GM12878 (cell line): ENCODE measurements at regions not wholly inside any gene's neighbourhood (a gene's known extent, or its start where the extent isn't known, plus 50 kb on each side); places are given as distances from the start of the nearest gene placed in this dataset.

Experiments
- ATF2 ChIP-seq: IDR thresholded peaks from 2 replicates; pipeline ENCODE4 v1.6.1; 2012; ENCODE audit warnings: low read length, inconsistent platforms
- ATF7 ChIP-seq: fragments of 450-650 bp; IDR thresholded peaks from 2 replicates; pipeline ENCODE4 v1.6.1; 2016; ENCODE audit warnings: low read depth, mild to moderate bottlenecking
- BCL11A ChIP-seq: IDR thresholded peaks from 2 replicates; pipeline ENCODE4 v1.6.1; 2011; ENCODE audit warnings: low read depth, low read length
- BHLHE40 ChIP-seq, 2 experiments: fragments of 450-650 bp in 1 of 2; IDR thresholded peaks; 2 replicates each; pipeline ENCODE4 v1.6.1; 2011 to 2017; ENCODE audit warnings: low read depth in 2 of 2, borderline replicate concordance in 1 of 2, improper control_type of control experiment in 1 of 2, low read length in 1 of 2, mild to moderate bottlenecking in 1 of 2
- CBFB ChIP-seq: IDR thresholded peaks from 2 replicates; pipeline ENCODE4 v1.6.1; 2016; ENCODE audit warnings: antibody characterized with exemption, low read depth
- CBX5 ChIP-seq: sonication (generic); IDR thresholded peaks from 2 replicates; pipeline ENCODE4 v1.6.1; 2016; ENCODE audit warnings: low read depth, moderate library complexity, mild to moderate bottlenecking, inconsistent platforms
- CHD2 ChIP-seq: IDR thresholded peaks from 2 replicates; pipeline ENCODE4 v1.6.1; 2011; ENCODE audit warnings: low read depth, low read length, improper control_type of control experiment, borderline replicate concordance
- CREM ChIP-seq: IDR thresholded peaks from 2 replicates; pipeline ENCODE4 v1.6.1; 2014; ENCODE audit warnings: antibody characterized with exemption, low read depth
- EED ChIP-seq: sonication (generic); IDR thresholded peaks from 2 replicates; pipeline ENCODE4 v1.6.1; 2016; ENCODE audit warnings: antibody characterized with exemption, low read depth
- FOXM1 ChIP-seq: IDR thresholded peaks from 2 replicates; pipeline ENCODE4 v1.6.1; 2012; ENCODE audit warnings: low read depth, mild to moderate bottlenecking, inconsistent platforms, low read length, moderate library complexity
- JUND ChIP-seq: IDR thresholded peaks from 2 replicates; pipeline ENCODE4 v1.6.1; 2012; ENCODE audit warnings: low read depth, mild to moderate bottlenecking, low read length, improper control_type of control experiment, moderate library complexity
- MXI1 ChIP-seq: fragments of 150-350 bp; IDR thresholded peaks from 2 replicates; pipeline ENCODE4 v1.6.1; 2011; ENCODE audit warnings: low read depth, mild to moderate bottlenecking, inconsistent platforms, low read length, improper control_type of control experiment
- NBN ChIP-seq: fragments of 450-650 bp; IDR thresholded peaks from 2 replicates; pipeline ENCODE4 v1.6.1; 2016
- NFIC ChIP-seq: IDR thresholded peaks from 2 replicates; pipeline ENCODE4 v1.6.1; 2012; ENCODE audit warnings: low read depth, mild to moderate bottlenecking, inconsistent platforms, low read length, moderate library complexity
- PKNOX1 ChIP-seq: fragments of 450-650 bp; IDR thresholded peaks from 2 replicates; pipeline ENCODE4 v1.6.1; 2016; ENCODE audit warnings: mild to moderate bottlenecking
- POLR2AphosphoS5 ChIP-seq: IDR thresholded peaks from 2 replicates; pipeline ENCODE4 v1.6.1; 2011; ENCODE audit warnings: mild to moderate bottlenecking, low read length, inconsistent platforms
- RBBP5 ChIP-seq: fragments of 200-600 bp; sonication (generic); conservative IDR thresholded peaks from 2 replicates; pipeline ENCODE4 v1.6.1; 2016
- RELB ChIP-seq: fragments of 450-650 bp; IDR thresholded peaks from 2 replicates; pipeline ENCODE4 v1.6.1; 2017; ENCODE audit warnings: low read depth, mild to moderate bottlenecking, moderate library complexity
- SPI1 ChIP-seq: IDR thresholded peaks from 2 replicates; pipeline ENCODE4 v1.6.1; 2011; ENCODE audit warnings: low read depth, mild to moderate bottlenecking, low read length, moderate library complexity, borderline replicate concordance; ENCODE audit not compliant: insufficient read depth
- SREBF1 ChIP-seq: IDR thresholded peaks from 2 replicates; pipeline ENCODE4 v1.6.1; 2012; ENCODE audit warnings: mild to moderate bottlenecking, low read length
- SUZ12 ChIP-seq: fragments of 200-600 bp; sonication (generic); IDR thresholded peaks from one replicate; pipeline ENCODE4 v1.6.1; 2018; ENCODE audit warnings: antibody characterized with exemption, mild to moderate bottlenecking; ENCODE audit not compliant: unreplicated experiment
- TCF12 ChIP-seq: IDR thresholded peaks from 2 replicates; pipeline ENCODE4 v1.6.1; 2011; ENCODE audit warnings: low read depth, mild to moderate bottlenecking, low read length
- ZNF217 ChIP-seq: fragments of 450-650 bp; IDR thresholded peaks from 2 replicates; pipeline ENCODE4 v1.6.1; 2017; ENCODE audit warnings: antibody characterized with exemption, mild to moderate bottlenecking
- ZNF24 ChIP-seq: fragments of 450-650 bp; IDR thresholded peaks from 2 replicates; pipeline ENCODE4 v1.6.1; 2017; ENCODE audit warnings: antibody characterized with exemption, mild to moderate bottlenecking
- ZNF687 ChIP-seq: fragments of 450-650 bp; IDR thresholded peaks from 2 replicates; pipeline ENCODE4 v1.6.1; 2017; ENCODE audit warnings: mild to moderate bottlenecking, moderate library complexity

GRCh38 chrX:7242613-7243012, 94.7 kb upstream of the PUDP start (continued):
- TF ChIP-seq RELB (peak; percentile 56; the same call in 1 of the 2 replicates), FOXM1 (peak; percentile 62; the same call in 1 of the 2 replicates), NFIC (peak; percentile 90), CBFB (peak; percentile 91), RBBP5 (no peak), PKNOX1 (no peak), CHD2 (peak; percentile 58; the same call in 1 of the 2 replicates), BCL11A (peak; percentile 95), MXI1 (0 out of 2 replicates have a peak, but pooled peaks have one; percentile 23), ATF2 (peak; percentile 75), ZNF217 (peak; percentile 63; the same call in 1 of the 2 replicates), CBX5 (peak; percentile 83; the same call in 1 of the 2 replicates), SUZ12 (no peak), SPI1 (peak; percentile 94), EED (peak; percentile 54; the same call in 1 of the 2 replicates), SREBF1 (0 out of 2 replicates have a peak, but pooled peaks have one; percentile 33), JUND (peak; percentile 47; the same call in 1 of the 2 replicates), POLR2AphosphoS5 (no peak), ZNF24 (0 out of 2 replicates have a peak, but pooled peaks have one; percentile 23), ATF7 (peak; percentile 69), TCF12 (peak; percentile 43; the same call in 1 of the 2 replicates), CREM (peak; percentile 79; the same call in 1 of the 2 replicates), NBN (no peak), BHLHE40 (IDR thresholded peaks at IDR 0.05; ENCODE audit: borderline replicate concordance in 1 of 2, low read depth in 2 of 2, low read length in 1 of 2) (peak; percentile 43 to 45; a peak in 2 of 4 replicates), ZNF687 (no peak)
